GM12873 (cell line): ENCODE measurements at regions not wholly inside any gene's neighbourhood (a gene's known extent, or its start where the extent isn't known, plus 50 kb on each side); places are given as distances from the start of the nearest gene placed in this dataset.

ENCODE experiments used
- TF ChIP-seq, protein P1 (sequence below): IDR thresholded peaks from 2 replicates; pipeline ENCODE4 v1.5.1; 2012; ENCODE audit warnings: low read depth, mild to moderate bottlenecking, moderate library complexity, low read length, control low read depth; ENCODE audit not compliant: insufficient read depth; ENCODE audit errors: missing control alignments

DNA sequence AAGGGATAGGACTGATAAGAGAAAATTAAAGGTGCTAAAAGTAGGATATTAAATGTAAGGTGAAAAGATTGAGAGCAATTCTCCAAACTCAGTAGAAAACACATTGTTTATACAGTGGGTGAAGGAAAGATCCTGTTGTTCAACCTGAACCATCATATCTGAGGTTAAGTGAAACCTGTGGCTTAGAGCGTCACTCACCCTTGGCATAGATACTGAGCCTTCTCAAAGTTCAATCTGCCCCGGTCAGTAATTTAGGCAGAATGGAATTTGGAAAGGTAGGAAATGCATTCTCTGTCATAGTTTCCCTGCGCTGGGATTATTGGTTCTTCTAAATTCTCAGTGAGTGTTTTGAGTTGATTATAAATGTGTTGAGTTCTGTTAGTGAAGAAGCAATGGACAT is 456.2 kb upstream of the NMUR2 start:
- TF ChIP-seq, protein P1, sequence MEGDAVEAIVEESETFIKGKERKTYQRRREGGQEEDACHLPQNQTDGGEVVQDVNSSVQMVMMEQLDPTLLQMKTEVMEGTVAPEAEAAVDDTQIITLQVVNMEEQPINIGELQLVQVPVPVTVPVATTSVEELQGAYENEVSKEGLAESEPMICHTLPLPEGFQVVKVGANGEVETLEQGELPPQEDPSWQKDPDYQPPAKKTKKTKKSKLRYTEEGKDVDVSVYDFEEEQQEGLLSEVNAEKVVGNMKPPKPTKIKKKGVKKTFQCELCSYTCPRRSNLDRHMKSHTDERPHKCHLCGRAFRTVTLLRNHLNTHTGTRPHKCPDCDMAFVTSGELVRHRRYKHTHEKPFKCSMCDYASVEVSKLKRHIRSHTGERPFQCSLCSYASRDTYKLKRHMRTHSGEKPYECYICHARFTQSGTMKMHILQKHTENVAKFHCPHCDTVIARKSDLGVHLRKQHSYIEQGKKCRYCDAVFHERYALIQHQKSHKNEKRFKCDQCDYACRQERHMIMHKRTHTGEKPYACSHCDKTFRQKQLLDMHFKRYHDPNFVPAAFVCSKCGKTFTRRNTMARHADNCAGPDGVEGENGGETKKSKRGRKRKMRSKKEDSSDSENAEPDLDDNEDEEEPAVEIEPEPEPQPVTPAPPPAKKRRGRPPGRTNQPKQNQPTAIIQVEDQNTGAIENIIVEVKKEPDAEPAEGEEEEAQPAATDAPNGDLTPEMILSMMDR = no peak

GRCh38 chr5:152864447-152864846 is 459.4 kb upstream of the NMUR2 start:
- TF ChIP-seq, protein P1 = no peak

DNA sequence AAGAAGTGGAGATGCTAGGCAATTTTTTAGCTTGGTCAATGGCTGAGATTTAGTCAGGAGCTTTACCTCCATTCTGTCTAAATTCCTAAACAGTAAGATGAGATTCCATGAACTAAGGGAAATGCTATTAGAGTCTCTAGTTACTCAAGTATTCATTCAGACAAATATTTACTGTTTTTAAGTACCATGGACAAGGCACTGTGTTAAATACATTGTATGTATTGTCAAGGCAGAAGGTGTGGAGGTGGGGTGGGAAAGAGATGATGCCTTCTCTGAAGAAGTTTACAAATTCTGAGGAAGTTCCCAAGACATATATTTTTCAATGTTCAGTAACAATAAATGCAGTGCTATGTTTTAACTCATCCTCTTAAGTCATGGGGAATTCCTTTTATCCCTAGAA is 459.9 kb upstream of the NMUR2 start:
- TF ChIP-seq, protein P1 = no peak

- TF ChIP-seq, protein P1 = no peak
These were observed 464.9 kb upstream of the NMUR2 start for GRCh38 chr5:152869971-152870370.

- TF ChIP-seq, protein P1 = no peak
These were observed 477.5 kb upstream of the NMUR2 start for GRCh38 chr5:152882621-152883020.

GRCh38 chr5:152883066-152883775 is 478.1 kb upstream of the NMUR2 start:
- TF ChIP-seq, protein P1 = no peak

DNA sequence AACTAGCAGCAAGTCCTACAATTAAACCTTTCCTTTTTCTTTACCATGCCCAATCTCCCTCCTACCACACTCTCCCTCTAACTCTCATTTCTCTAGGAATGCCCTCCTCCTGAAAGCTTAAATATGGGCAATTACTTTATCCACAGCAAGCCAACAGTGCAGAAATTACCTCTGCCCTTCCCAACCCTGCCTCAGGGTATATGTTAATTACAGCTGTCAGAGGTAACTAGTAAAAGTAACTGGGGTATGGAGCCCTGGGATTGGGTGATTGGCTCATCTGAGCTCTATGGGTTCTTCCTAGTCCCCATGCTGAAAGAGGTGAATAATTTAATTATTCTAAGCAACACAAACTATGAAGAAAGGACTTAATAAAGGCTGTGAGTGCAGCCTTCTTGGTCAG is 478.9 kb upstream of the NMUR2 start:
- TF ChIP-seq, protein P1 = no peak

- TF ChIP-seq, protein P1 = no peak
These were observed 495.3 kb upstream of the NMUR2 start for GRCh38 chr5:152900332-152900731.
